ENCODE measurements at regions not wholly inside any gene's neighbourhood (a gene's known extent, or its start where the extent isn't known, plus 50 kb on each side); places are given as distances from the start of the nearest gene placed in this dataset.
"Not testable (repeated sequence)": the region's sequence is repeated elsewhere in the genome, so short reads cannot be mapped to it uniquely, and the experiment has no call there.

- no peak for DNase-seq (ENCODE audit: low spot score)
These were observed 327.2 kb upstream of the KCND2 start for GRCh38 chr7:119945822-119946221.

- no peak for DNase-seq (ENCODE audit: low spot score)
These were observed 323.9 kb upstream of the KCND2 start for GRCh38 chr7:119949053-119949452.

GRCh38 chr7:119950390-119951041 lies 322.5 kb upstream of the KCND2 start:
- DNase-seq (ENCODE audit: low spot score), result not testable (repeated sequence)

GRCh38 chr7:119951614-119952013 lies 321.4 kb upstream of the KCND2 start:
- not testable (repeated sequence) for DNase-seq (ENCODE audit: low spot score)

- no peak for DNase-seq (ENCODE audit: low spot score)
These were observed 315.6 kb upstream of the KCND2 start for GRCh38 chr7:119957335-119957734.

- DNase-seq (ENCODE audit: low spot score), result no peak
These were observed 313.2 kb upstream of the KCND2 start for GRCh38 chr7:119959811-119960210.

GRCh38 chr7:119963654-119964053 lies 309.3 kb upstream of the KCND2 start:
- DNase-seq (ENCODE audit: low spot score), result no peak

- no peak for DNase-seq (ENCODE audit: low spot score)
These were observed 308.9 kb upstream of the KCND2 start for GRCh38 chr7:119964065-119964464.

GRCh38 chr7:119964788-119965542 lies 308.0 kb upstream of the KCND2 start:
- DNase-seq (ENCODE audit: low spot score), result no peak

- no peak for DNase-seq (ENCODE audit: low spot score)
These were observed 305.8 kb upstream of the KCND2 start for GRCh38 chr7:119967221-119967620.

- not testable (repeated sequence) for DNase-seq (ENCODE audit: low spot score)
These were observed 304.6 kb upstream of the KCND2 start for GRCh38 chr7:119968411-119968810.

GRCh38 chr7:119969054-119969453 lies 303.9 kb upstream of the KCND2 start:
- DNase-seq (ENCODE audit: low spot score), result no peak

- DNase-seq (ENCODE audit: low spot score), result no peak
These were observed 303.2 kb upstream of the KCND2 start for GRCh38 chr7:119969763-119970162.

GRCh38 chr7:119974972-119975371 lies 298.0 kb upstream of the KCND2 start:
- no peak for DNase-seq (ENCODE audit: low spot score)

GRCh38 chr7:119982884-119983283 lies 290.1 kb upstream of the KCND2 start:
- no peak for DNase-seq (ENCODE audit: low spot score)

- DNase-seq (ENCODE audit: low spot score), result no peak
These were observed 289.5 kb upstream of the KCND2 start for GRCh38 chr7:119983468-119983867.

- DNase-seq (ENCODE audit: low spot score), result no peak
These were observed 288.7 kb upstream of the KCND2 start for GRCh38 chr7:119984247-119984646.

GRCh38 chr7:119988401-119988800 lies 284.6 kb upstream of the KCND2 start:
- DNase-seq (ENCODE audit: low spot score), result no peak

GRCh38 chr7:119994928-119995327 lies 278.0 kb upstream of the KCND2 start:
- DNase-seq (ENCODE audit: low spot score), result no peak

GRCh38 chr7:119996634-119997033 lies 276.3 kb upstream of the KCND2 start:
- DNase-seq (ENCODE audit: low spot score), result no peak

GRCh38 chr7:119999738-120000475 lies 273.1 kb upstream of the KCND2 start:
- DNase-seq (ENCODE audit: low spot score), result no peak

GRCh38 chr7:120005720-120006119 lies 267.3 kb upstream of the KCND2 start:
- no peak for DNase-seq (ENCODE audit: low spot score)

GRCh38 chr7:120014301-120014700 lies 258.7 kb upstream of the KCND2 start:
- DNase-seq (ENCODE audit: low spot score), result not testable (repeated sequence)

Measured in CD4-positive, alpha-beta T cell treated with Interleukin-15 for 4 hours (primary cell).